HG03575 (cell line): ENCODE measurements at regions not wholly inside any gene's neighbourhood (a gene's known extent, or its start where the extent isn't known, plus 50 kb on each side); places are given as distances from the start of the nearest gene placed in this dataset.

Experiments
- ATAC-seq: cut with Tn5 transposase; IDR thresholded peaks from one replicate; pipeline ENCODE4 v1.9.1; 2021; ENCODE audit not compliant: unreplicated experiment, insufficient number of reproducible peaks, low FRiP score; ENCODE audit errors: extremely low read depth

- no peak for ATAC-seq
Observed at GRCh38 chr6:95767897-95768463, 190.6 kb downstream of the MANEA start.

DNA sequence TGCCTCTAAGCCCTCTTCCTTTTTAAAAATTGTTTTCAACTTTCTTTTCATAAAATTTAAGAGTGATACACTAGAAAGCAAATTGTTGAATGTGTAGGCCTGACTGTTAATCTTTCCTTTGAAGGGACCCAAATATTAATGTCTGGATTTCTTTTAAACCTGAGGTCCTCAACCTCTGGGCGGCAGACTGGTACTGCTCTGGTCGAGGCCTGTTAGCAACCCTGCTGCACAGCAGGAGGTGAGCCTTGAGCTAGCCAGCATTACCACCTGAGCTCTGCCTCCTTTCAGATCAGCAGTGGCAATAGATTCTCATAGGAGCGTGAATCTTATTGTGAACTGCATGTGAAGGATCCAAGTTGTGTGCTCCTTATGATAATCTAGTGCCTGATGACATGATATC lies 191.2 kb downstream of the MANEA start:
- no peak for ATAC-seq

GRCh38 chr6:95777338-95777737 lies 200.0 kb downstream of the MANEA start:
- ATAC-seq, result no peak

- ATAC-seq, result no peak
Observed at GRCh38 chr6:95780037-95780436, 202.7 kb downstream of the MANEA start.

GRCh38 chr6:95784019-95784418 lies 206.7 kb downstream of the MANEA start:
- no peak for ATAC-seq

- ATAC-seq, result peak; percentile 83
Observed at GRCh38 chr6:95784869-95785268, 207.5 kb downstream of the MANEA start.

GRCh38 chr6:95785785-95786184 lies 208.4 kb downstream of the MANEA start:
- ATAC-seq, result no peak

GRCh38 chr6:95786802-95787201 lies 209.5 kb downstream of the MANEA start:
- ATAC-seq, result no peak

DNA sequence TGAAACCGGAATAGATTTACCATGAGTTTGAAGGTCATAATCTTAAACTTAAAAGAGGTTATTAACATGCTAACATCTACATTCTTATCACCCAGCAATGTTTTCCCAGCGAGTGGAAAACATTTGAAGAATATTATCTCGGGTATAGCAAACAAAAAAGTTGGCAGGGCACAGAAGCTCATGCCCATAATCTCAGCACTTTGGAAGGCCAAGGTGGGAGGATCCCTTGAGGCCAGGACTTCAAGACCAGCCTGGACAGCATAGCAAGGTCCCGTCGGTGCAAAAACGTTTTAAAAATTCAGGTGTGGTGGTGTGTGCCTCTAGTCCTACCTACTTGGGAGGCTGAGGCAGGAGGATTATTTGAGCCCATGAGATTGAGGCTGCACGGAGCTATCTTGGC lies 213.5 kb downstream of the MANEA start:
- no peak for ATAC-seq

GRCh38 chr6:95794749-95795148 lies 217.4 kb downstream of the MANEA start:
- no peak for ATAC-seq

DNA sequence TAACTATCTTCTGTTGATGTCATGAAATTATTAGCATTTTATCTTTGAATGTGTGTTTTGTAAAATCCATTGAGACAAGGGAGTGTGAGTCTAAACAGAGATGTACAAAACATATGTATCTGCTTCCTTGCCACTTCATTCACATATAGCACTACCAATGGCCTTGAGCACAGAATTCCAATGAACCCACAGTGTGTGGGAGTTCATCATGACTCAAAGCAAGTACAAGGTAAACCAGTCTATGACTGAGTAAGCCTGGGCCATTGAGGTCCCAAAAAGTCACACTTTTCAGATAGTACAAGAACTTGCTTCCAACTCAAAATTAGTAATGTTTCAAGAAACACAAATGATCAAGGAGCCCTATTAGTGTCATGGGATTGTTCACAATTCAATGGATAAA lies 218.6 kb downstream of the MANEA start:
- no peak for ATAC-seq

- no peak for ATAC-seq
Observed at GRCh38 chr6:95797054-95797453, 218.7 kb upstream of the FUT9 start.

DNA sequence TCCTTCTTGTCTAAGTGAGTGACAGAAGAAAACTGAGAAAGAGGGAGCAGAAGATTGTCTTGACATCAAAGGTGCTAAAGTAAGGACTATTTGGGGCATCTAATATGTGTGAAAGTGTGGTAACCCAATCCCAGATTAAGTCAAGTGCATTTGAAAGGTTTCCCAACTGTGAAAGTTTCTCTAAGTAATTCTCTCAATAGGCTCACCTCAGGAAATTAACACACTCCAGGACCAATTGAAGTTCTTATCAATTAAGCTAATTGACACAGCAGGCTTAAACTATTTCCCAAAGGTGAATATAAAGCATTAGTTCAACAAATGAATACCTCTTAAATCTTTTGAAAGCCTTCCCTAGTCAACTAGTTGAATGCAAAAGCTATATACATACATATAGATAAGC lies 212.8 kb upstream of the FUT9 start:
- no peak for ATAC-seq

GRCh38 chr6:95803889-95804288 lies 211.9 kb upstream of the FUT9 start:
- no peak for ATAC-seq

DNA sequence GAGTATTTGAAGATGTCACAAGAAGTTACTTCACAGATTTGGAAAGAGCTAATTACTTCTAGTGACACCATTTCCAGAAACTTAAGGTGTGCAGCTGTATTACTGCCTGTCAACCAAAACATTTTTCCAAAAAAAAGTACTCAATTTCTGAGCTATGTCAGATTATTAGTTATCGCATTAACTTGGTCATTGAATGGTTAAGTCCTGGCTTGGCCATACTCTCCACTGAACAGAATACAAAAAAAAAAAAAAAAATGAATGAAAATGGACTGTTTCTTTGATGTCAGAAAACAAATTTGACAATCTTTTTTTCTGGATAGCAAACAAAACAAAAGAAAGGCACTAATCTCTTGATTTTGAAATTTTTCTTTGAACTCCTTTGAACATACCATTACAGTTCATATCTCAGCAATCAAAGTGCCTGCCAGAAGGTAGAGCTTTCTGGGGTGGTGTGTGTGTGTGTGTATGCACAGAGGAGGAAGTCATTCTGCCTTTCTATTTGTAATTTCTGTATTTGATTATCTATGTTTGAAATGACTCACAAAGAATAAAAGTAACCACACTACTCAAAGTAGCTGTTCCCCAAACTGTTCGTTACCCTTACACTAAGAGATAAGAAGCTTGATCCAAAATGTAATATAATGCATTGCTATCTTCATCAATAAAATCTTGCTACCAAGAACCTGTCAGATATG lies 210.8 kb upstream of the FUT9 start:
- ATAC-seq, result no peak

DNA sequence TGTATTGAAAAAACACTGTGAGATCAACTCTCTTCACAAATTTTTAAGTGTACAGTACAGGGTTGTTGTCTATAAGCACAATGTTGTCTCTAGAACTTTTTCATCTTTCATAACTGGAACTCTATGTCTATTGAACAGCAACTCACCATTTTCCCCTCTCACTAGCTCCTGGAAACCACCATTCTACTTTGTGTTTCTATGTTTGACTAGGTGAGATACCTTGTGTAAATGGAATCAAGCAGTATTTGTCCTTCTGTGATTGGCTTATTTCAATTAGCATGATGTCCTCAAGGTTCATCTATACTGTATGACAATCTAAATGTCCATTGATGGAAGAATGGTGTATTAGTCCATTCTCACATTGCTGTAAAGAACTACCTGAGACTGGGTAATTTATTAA lies 210.1 kb upstream of the FUT9 start:
- no peak for ATAC-seq

GRCh38 chr6:95815389-95816056 lies 200.3 kb upstream of the FUT9 start:
- no peak for ATAC-seq

GRCh38 chr6:95819461-95819860 lies 196.3 kb upstream of the FUT9 start:
- no peak for ATAC-seq

DNA sequence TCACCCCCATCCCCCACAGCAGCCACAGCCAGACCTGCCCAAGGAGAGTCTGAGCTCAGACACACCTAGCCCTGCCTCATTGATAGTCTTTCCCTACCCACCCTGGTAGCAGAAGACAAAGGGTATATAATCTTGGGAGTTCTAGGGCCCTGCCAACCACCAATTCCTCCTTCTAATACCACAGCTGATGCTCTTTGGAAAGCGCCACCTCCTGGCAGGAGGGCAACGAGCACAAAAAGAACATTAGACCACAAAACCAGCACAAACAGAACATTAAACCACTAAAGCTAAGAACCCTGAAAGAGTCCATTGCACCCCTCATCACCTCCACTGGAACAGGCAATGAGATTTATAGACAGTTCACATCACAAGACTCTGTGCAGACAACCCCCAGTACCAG lies 195.8 kb upstream of the FUT9 start:
- no peak for ATAC-seq

- no peak for ATAC-seq
Observed at GRCh38 chr6:95830859-95831557, 184.8 kb upstream of the FUT9 start.
